ENCODE measurements at regions not wholly inside any gene's neighbourhood (a gene's known extent, or its start where the extent isn't known, plus 50 kb on each side); places are given as distances from the start of the nearest gene placed in this dataset.

DNA sequence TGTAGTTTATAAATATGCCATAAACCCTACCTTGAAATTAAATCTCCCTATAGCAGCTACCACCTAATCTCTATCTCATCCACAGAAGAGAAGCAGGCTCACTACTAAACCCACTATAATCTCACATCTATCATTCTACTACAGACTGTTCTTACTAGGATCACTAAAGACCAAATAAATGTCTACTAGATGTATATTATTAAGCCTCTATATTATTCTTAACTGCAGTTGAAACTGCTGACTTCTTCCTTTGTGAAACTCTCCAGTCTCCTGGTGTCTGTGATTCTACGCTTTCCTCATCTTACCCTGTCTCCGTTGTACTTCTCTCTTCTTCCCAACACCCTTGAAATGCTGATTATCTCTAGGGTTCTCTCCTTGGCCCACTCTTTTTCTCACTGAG is 1154.0 kb downstream of the IGSF11 start:
- no peaks in the 10 kb centered on the region for H3K27me3 ChIP-seq (replicated peaks; ENCODE audit: insufficient read depth)
- no peak overlapping the region for H3K27ac ChIP-seq
- H3K36me3 ChIP-seq, result no peaks in the 10 kb centered on the region
- no peaks in the 10 kb centered on the region for H3K9me3 ChIP-seq
- WGBS, result 89% methylated on average over 2 of the region's 2 CpGs
- H3K4me3 ChIP-seq, result no peak overlapping the region
- no peaks in the 10 kb centered on the region for H3K4me1 ChIP-seq (replicated peaks)
- TF ChIP-seq POLR2AphosphoS5 (IDR thresholded peaks at IDR 0.05), result no peak
- TF ChIP-seq, protein P1, sequence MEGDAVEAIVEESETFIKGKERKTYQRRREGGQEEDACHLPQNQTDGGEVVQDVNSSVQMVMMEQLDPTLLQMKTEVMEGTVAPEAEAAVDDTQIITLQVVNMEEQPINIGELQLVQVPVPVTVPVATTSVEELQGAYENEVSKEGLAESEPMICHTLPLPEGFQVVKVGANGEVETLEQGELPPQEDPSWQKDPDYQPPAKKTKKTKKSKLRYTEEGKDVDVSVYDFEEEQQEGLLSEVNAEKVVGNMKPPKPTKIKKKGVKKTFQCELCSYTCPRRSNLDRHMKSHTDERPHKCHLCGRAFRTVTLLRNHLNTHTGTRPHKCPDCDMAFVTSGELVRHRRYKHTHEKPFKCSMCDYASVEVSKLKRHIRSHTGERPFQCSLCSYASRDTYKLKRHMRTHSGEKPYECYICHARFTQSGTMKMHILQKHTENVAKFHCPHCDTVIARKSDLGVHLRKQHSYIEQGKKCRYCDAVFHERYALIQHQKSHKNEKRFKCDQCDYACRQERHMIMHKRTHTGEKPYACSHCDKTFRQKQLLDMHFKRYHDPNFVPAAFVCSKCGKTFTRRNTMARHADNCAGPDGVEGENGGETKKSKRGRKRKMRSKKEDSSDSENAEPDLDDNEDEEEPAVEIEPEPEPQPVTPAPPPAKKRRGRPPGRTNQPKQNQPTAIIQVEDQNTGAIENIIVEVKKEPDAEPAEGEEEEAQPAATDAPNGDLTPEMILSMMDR (IDR thresholded peaks at IDR 0.05), result no peak
- no peak for TF ChIP-seq POLR2A (IDR thresholded peaks at IDR 0.05)
- DNase-seq (ENCODE audit: low spot score), result no peak
- intact Hi-C loops (cut with DNase I), result no loop called here

DNA sequence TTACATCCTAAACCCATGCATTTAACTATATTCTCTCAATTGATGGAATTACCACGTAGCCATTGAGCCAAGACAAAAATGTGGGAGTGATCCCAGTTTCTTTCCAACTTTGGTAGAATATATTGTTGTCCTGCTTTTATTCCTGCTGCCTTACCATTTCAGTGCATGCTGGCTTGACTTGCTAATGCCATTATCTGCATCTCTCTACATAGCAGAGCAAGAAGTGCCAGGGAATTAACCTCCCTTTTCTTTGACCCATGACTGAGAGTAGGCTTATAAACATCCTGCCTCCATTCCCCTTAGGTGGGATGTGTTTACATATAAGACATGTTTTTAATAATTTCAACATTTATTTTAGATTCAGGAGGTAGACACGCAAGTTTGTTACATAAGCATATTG is 1153.4 kb downstream of the IGSF11 start:
- TF ChIP-seq POLR2A (IDR thresholded peaks at IDR 0.05) (no peak), POLR2AphosphoS5 (IDR thresholded peaks at IDR 0.05) (no peak)
- TF ChIP-seq, protein P1 (IDR thresholded peaks at IDR 0.05), result no peak
- no peak overlapping the region for H3K4me3 ChIP-seq
- H3K4me1 ChIP-seq (replicated peaks), result no peaks in the 10 kb centered on the region
- H3K27me3 ChIP-seq (replicated peaks; ENCODE audit: insufficient read depth), result no peaks in the 10 kb centered on the region
- 86% methylated on average over 2 of the region's 2 CpGs for WGBS
- intact Hi-C loops (cut with DNase I), result no loop called here
- no peak for DNase-seq (ENCODE audit: low spot score)
- H3K9me3 ChIP-seq, result no peaks in the 10 kb centered on the region
- no peak overlapping the region for H3K27ac ChIP-seq
- no peaks in the 10 kb centered on the region for H3K36me3 ChIP-seq

DNA sequence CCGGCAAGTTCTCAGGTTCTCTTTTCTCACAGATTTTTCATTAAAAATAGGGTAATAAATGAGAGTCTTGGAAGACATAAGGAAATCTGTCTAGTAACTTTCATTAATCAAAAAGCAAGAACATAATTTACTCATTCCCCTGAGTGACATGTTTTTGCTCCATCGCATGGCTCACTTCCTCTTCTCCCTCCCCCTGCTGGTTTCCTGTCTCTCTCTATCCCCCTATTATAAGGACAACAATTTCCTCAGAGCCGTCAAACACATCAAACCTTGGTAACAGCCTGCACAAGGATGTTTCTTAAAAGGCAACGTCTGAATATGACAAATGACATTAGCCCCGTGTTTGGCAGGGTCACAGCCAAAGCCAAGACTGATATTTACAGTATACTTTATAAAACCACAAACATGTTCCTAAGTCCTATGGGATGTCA is 1149.6 kb downstream of the IGSF11 start:
- Histone ChIP-seq H3K4me1 (replicated peaks) (no peaks in the 10 kb centered on the region), H3K9me3 (no peaks in the 10 kb centered on the region), H3K27ac (no peak overlapping the region), H3K36me3 (no peaks in the 10 kb centered on the region), H3K27me3 (replicated peaks; ENCODE audit: insufficient read depth) (no peaks in the 10 kb centered on the region), H3K4me3 (no peak overlapping the region)
- TF ChIP-seq POLR2A (IDR thresholded peaks at IDR 0.05) (no peak), POLR2AphosphoS5 (IDR thresholded peaks at IDR 0.05) (no peak)
- TF ChIP-seq, protein P1 (IDR thresholded peaks at IDR 0.05), result no peak
- no peak for DNase-seq (ENCODE audit: low spot score)
- WGBS, result 17% methylated on average over 5 of the region's 5 CpGs
- intact Hi-C loops (cut with DNase I), result no loop called here

DNA sequence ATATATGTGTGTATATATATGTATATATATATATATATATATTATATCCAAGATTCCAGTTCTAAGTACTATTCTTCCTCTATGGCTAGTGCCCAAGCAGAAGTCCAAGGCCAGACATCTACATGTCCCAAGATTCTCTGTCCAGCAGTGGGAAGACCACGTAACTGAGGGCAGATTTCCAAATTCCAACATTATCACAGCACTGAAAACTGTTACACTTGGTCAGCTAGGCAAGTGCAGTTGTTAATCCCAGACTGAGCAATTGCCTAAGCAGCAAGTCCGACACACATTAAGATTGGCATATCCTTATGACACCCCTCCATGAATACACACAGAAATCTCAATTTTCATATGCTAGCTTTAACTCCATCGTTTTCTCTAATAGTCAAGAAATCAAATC is 1148.5 kb downstream of the IGSF11 start:
- DNase-seq (ENCODE audit: low spot score), result no peak
- Histone ChIP-seq H3K27me3 (replicated peaks; ENCODE audit: insufficient read depth) (no peaks in the 10 kb centered on the region), H3K9me3 (no peaks in the 10 kb centered on the region), H3K36me3 (no peaks in the 10 kb centered on the region), H3K4me3 (no peak overlapping the region), H3K4me1 (replicated peaks) (no peaks in the 10 kb centered on the region), H3K27ac (no peak overlapping the region)
- 85% methylated on average over 3 of the region's 3 CpGs for WGBS
- intact Hi-C loops (cut with DNase I), result no loop called here
- TF ChIP-seq, protein P1 (IDR thresholded peaks at IDR 0.05), result no peak
- TF ChIP-seq POLR2A (IDR thresholded peaks at IDR 0.05) (no peak), POLR2AphosphoS5 (IDR thresholded peaks at IDR 0.05) (no peak)

DNA sequence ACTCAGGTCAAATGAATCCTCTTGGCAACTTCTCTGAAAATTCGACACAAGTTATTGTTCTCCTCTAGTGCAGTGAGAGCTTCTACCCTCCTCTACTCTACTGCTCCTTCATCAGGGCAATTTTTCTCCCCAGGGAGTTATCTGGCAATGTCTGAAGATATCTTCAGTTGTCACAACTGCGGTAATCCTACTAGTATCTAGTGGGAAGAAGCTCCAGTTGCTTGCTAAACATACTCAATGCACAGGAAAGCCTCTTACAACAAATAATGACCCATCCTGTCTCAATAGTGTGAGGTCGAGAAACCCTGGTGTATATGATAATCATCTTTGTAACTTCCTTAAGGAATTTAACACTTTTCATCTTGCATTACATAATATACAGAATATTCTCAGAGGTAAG is 1147.6 kb downstream of the IGSF11 start:
- TF ChIP-seq POLR2A (IDR thresholded peaks at IDR 0.05), result no peak
- TF ChIP-seq, protein P1 (IDR thresholded peaks at IDR 0.05), result no peak
- TF ChIP-seq POLR2AphosphoS5 (IDR thresholded peaks at IDR 0.05), result no peak
- WGBS, result 94% methylated on average over 3 of the region's 3 CpGs
- Histone ChIP-seq H3K4me3 (no peak overlapping the region), H3K4me1 (replicated peaks) (no peaks in the 10 kb centered on the region), H3K27me3 (replicated peaks; ENCODE audit: insufficient read depth) (no peaks in the 10 kb centered on the region), H3K27ac (no peak overlapping the region), H3K9me3 (no peaks in the 10 kb centered on the region), H3K36me3 (no peaks in the 10 kb centered on the region)
- intact Hi-C loops (cut with DNase I), result no loop called here
- DNase-seq (ENCODE audit: low spot score), result no peak

Measured in prostate gland (tissue), 2 donors.